NCI-H1092 treated with DMSO at 0.1 percent for 48 hours (cell line): ENCODE measurements at regions not wholly inside any gene's neighbourhood (a gene's known extent, or its start where the extent isn't known, plus 50 kb on each side); places are given as distances from the start of the nearest gene placed in this dataset.

Experiments
- DNase-seq: peaks from one replicate; lab custom pipeline; 2025; lab: John Stamatoyannopoulos, UW

DNA sequence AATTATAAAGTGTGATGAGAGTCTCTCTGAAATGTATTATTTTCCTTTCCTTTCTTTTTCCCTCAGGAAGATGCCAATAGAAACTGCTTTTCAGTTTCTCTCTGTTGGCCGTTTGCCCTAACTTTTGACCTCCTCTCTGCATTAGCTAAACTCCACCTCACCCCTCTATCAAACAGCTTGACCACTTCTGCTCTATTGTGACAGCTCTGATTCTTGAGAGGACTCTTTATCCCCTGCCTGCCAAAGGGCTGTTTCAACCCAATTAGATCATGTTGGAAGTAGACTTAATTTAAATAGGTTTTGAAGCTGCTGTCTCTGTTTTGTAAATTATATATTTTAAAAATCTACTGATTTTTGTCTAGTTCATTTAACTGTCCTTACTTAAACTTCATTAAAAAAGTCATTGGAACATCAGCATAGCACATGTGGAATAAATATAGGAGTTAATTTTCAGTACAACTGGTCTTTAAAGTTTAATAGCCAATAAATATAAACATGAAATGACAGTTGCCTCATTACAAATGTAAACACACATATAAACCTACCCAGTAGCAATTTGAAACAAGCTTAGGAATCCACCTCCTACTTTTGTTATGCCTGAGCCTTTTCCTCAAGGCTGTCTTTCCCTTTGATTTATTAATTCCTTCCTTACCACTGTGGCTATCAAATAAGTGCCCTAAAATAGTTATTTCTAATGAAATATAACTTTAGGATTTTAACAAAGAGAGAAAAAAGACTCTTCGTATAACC, 152.0 kb downstream of the CHRM3 start:
- DNase-seq, result no peak

DNA sequence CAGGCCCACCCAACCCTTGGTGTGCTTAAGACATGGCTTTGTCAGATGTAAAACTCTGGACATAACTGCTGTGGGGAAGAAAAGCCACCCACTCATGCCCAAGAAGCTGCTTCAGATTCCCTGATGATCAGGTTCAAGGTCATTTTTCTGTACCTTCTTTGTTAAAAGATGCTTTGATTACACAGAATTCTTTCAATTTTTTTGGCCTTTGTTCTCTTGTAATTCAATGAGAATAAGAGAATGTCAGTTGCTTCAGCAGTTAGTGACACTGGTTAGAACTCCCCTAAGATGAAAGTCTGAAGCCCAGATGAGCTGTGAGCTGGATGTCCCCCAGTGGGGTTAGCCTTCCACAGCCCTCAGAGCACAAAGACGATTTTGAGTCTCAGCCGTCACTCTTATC, 152.7 kb downstream of the CHRM3 start:
- DNase-seq, result no peak

DNA sequence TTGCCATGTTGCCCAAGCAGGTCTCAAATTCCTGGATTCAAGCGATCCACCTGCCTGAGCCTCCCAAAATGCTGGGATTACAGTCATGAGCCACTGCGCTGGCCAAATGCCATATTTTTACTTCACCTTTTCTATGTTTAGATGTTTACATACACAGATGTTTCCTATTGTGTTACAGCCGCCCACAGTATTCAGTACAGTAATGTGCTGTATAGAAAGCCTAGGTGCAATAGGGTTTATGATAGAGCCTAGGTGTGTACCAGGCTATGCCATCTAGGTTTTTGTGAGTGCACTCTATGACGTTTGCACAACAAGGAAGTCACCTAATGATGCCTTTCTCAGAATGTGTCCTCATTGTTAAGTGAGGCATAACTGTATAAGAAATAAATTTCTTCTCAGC, 153.4 kb downstream of the CHRM3 start:
- no peak for DNase-seq

DNA sequence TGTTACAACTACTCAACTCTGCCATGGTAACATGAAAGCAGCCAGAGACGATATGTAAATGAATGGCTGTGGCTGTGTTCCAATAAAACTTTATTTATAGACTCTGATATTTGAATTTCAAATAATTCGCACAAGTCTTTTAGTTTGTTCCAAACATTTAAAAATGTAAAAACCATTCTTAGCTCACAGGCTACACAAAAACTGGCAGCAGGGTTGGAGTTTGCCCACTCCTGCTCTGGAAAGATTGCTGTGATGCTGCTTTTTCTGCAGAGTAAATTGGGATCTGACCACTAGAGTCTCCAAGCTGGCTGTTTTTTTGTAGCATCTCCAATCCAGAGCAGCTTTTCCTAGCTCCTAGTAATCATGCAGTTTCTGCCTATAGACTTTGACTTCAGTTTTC, 157.5 kb downstream of the CHRM3 start:
- DNase-seq, result no peak

DNA sequence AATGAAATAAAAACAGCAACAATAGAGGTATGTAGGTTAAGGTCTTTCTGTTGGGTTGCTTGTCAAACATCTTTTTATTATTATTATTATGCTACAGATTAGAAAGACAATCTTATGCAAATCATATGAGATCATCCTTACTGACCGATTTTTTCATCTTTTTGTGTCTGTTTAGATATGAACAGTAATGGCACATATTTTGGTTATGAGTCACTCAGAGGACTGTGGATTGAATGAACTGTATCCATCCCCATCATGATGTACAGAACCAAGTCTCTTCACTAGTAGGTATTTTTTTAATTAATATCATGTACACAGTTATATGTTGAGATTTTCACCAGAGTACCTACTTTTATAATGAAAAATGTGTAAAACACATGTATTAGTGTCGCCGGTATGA, 159.1 kb downstream of the CHRM3 start:
- DNase-seq, result no peak

DNA sequence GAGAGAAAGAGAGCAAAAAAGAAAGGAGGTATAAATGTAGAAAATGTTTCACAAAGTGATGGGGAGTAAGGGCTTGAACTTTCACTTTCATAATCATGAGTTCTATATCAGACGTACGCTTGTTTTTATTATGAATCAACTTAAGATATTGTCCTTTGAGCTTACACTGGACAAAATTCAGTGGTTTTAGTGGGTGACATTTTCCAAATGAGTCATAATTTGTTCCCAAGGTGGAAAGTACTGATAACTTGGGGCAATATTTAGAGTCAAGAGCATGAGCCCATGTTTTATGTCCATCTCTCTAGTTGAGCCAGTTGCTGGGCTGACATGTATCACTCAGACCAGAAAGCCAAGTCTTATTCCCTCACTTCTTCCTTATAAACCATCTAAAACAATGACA, 161.6 kb downstream of the CHRM3 start:
- DNase-seq, result no peak

DNA sequence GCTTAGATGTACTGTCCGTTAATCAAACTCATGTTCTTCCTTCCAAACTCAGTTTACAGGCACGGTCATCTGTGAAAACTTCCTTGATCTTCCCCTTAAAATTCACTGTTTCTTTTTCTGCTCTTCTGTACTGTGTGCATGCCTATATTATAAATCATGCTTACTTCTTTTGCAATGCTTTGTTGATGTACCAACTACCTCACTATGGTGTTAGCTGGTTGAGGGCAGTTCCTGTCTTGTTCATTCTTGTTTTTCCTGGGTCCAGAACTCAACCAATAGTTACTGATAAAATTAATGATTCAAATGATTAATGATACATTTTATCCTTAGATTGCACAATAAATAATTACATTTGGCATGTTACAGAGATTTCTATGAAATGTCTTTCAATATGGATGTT, 163.8 kb downstream of the CHRM3 start:
- no peak for DNase-seq

DNA sequence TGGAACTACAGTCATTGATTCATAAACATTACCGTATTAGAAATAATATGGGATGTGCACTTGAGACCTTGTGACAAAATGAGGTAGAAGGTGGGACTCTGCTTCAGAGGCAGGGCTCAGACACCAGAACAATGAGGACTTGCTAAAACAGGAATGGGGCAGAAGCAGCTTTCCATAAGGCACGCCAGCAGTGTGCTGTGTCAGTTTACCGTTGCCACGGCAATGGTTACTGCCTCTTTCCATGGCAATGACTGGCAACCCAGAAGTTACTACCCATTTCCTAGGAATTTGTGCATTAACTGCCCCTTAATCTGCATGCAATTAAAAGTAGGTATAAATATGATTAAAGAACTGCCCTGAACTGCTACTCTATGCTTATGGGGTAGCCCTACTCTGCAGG, 169.0 kb downstream of the CHRM3 start:
- no peak for DNase-seq

DNA sequence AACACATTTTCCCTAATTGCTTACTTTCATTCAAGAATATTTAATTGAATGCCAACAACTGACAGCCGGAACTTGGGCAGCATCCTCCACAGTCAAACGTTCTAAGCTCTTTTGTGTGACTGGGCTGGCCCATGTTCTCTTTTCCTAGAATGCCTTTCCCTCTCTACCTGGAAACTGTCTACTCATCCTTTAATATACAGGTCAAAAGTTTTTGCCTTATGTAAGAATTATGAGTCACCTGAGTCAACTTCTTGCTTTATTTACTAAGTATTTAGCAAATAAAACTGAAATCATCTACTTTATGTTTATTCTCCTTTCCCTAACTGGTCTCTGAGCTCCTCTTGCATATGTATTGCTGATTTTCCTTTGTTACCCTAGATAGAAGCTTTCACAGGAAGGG, 172.2 kb downstream of the CHRM3 start:
- no peak for DNase-seq

DNA sequence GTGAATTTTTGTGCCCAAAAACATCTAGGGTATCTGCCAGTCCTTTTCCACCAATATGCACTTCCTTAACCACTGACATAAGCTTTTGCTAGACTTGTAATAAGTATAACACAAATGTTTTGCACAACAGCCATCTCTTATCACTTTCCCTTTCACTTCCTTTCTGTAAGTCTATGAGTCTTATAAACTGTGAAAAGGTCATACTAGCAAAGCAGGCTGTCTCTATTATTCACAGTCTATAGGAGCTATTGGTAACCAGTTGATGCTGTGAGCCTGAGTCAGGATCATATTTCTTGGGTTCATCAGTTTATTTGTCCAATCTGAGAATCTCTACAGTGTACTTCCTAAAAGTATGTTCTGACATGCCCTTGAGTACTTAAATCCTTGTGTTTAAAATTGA, 172.6 kb downstream of the CHRM3 start:
- DNase-seq, result no peak

DNA sequence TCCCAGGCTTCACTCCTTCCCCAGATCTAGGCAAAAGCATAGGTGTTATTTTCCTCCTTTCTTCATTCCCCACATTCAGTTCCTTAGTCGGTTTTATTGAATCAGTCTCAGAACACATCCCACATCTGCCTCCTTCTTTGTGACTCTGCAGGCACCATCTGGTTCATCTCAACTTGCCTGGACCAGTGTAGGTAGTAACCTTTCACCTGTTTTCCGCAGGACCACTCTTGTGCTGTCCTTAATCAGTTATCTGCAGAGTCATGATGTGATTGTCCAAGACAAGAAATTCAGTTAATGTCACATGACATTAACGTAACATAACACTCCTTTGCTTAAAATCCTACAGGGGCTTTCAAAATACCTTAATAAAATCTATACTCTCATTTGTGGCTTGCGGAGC, 174.6 kb downstream of the CHRM3 start:
- DNase-seq, result no peak

DNA sequence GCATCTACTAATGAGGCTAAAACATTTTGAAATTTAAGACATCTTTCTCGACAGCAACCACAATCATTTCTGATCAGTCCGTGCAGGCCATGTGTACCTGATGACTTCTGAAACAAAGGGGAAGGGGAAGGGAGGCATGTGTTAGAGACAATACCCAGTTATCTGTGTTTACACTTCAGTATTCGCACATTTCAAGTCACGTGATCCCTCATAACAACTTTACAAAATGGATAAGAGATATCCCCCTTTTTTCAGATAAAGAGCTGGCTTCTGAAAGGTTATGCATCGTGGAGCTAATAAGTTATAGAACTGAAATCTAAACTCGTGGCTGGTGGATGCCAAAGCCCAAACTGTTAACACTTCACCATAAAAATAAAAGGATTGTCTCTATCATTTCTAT, 175.7 kb downstream of the CHRM3 start:
- DNase-seq, result no peak

DNA sequence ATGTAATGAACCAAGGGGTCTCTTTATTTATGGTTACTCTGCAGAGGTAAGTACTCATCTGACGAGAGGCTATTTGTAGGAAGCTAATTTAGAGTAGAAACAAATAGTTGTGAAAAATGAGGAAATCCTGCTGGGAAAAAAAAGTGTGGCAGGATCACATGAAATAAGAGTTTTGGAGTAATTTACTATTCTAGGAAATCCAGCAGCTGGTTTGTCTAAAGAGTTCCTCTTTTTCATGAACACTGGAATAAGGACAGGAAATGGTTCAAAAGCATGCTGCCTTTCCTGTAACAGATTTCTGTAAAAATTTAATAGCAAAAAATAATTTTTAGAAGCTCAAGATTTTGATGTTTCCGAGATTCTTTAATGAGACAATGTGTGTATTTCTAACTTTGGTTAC, 177.3 kb downstream of the CHRM3 start:
- no peak for DNase-seq

DNA sequence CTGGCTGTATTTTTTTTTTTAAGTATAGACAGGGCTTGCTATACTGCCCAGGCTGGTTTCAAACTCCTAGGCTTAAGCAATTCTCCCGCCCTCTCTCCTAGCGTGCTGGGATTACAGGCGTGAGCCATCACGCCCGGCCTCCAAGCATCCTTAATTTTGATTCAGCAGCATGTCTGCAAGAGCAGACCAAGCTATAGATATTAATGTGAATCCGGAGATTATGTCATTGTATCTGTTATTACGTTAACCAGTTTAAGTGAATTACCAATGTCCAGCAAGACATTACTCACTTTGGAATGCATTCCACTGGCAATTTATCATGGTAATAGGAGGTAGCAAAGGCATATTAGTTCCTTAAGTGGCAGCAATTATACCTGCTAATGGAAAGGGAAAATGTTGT, 179.7 kb downstream of the CHRM3 start:
- DNase-seq, result no peak

DNA sequence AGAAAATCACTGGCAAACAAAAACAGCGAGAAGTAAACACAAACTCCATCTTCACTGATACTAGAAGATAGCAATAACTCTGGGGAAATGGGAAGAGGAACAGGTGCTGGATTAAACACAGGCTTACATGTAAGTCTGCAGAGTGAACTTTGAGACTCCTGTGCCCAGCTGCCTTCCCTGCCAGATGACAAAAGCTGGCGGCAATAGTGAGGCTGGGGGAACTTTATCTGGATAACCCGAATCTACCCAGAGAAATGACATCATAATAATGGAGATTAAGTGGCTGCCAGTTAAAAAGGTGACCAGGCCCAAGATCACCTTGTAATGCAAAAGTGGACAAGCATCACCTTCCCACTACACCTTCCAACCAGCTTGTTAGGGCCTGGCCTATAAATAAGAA, 184.5 kb downstream of the CHRM3 start:
- no peak for DNase-seq

DNA sequence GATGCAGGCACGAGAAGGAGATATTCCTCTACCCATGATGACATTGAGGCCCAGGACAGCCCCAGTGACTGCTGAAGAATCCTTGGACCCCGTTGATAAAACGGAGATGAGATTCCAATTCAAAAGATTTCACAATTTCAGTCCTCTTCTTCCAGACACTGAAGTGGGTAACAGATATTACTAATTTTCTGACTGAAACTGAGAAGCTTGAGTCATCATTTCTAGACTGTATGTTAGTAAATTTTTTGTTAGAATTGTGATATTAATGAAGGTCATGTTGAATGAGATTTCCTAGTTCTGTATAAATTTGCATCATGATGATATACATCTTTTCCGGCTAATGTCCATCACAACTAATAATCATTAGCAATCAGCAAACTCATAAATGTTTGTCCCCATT, 185.8 kb downstream of the CHRM3 start:
- DNase-seq, result no peak

DNA sequence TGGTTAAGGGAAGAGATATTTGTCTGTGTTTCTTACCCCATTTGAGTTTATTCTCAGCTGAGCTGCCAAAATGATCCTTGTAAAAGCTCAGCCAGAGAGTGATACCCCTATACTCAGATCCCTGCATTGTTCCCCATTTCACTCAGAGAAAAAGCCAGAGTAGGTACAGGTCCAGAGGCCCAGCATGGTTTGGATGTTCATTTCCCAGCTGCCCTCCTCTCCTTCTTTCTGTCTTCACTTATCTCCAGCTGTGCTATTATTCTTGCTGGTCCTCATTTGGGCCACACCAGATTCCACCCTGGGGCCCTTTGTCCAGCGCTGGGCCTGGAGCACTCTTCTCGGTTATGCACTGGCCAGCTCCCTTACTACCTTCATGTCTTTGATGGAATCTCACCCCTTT, 187.7 kb downstream of the CHRM3 start:
- no peak for DNase-seq

DNA sequence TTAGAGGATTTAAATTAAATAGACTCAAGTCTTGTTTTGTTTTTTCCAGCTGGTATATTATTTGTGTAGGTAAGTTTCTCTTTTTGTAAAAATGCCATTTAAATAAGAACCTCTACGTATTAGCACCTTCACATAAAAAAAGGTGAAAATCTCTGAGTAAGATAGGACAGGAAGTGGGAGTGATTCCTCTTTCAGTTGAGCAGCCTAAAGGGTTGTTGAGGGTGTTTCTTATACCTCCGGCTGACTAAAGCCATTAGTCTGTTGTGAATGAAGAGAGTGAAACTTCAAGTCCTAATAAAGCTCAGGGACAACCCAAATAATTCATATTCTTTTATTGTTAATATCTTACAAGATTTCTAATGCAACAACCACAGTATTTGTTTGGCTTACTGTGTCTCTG, 188.7 kb downstream of the CHRM3 start:
- no peak for DNase-seq

DNA sequence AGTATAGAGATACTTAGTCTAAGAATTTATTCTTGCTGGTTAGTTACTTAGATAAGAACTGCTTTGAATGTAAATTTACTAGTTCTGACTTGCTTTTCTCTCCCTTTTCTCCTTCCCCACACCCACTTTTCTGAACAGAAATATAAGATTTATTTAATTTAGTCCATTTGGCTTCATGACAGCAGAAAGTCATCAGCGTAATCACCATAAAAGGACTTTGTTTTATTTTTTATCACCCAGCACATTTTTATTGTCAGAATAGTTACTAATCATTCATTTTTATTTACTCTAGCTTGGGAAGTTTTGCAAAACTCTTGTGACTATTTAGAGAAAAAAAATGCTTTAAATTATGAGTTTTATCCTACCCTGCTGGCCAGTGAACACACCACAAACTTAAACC, 197.2 kb downstream of the CHRM3 start:
- no peak for DNase-seq

DNA sequence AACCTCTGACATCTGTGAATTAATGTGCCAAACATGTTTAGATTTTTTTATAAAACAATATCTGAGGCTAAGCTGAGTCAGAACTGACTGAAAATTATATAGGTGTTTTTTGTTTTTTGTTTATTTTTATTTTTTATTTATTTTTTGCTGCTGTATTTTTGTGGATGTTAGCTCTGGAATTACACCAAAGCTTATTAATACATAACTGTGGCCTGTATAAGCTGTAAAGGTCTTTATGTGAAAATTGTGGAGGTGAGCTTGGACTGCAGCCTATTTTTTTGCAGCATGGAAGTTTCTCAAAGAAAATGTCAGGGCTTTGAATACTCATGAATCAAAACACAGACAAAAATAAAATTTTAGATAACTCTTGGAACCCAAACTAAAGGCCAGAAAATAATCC, 199.8 kb downstream of the CHRM3 start:
- no peak for DNase-seq

DNA sequence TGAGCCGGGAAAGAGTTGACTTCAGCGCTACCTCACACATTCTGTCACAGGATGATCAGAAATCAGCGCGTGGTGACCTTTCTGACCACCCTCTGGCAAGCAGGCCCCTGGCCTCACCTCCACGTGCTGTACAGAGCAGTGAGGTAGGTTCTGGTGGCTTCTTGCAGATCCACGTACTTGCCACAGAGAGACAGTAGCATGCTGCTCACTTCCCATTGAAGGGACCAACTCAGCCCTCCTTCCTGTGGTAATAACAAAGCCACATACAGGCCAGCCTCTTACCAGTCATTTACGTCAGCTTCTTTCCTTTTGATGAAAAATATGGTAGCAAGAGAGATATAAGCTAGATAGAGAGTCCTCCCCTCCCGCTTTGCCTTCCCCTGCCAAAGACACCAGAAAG, 200.7 kb downstream of the CHRM3 start:
- DNase-seq, result no peak

DNA sequence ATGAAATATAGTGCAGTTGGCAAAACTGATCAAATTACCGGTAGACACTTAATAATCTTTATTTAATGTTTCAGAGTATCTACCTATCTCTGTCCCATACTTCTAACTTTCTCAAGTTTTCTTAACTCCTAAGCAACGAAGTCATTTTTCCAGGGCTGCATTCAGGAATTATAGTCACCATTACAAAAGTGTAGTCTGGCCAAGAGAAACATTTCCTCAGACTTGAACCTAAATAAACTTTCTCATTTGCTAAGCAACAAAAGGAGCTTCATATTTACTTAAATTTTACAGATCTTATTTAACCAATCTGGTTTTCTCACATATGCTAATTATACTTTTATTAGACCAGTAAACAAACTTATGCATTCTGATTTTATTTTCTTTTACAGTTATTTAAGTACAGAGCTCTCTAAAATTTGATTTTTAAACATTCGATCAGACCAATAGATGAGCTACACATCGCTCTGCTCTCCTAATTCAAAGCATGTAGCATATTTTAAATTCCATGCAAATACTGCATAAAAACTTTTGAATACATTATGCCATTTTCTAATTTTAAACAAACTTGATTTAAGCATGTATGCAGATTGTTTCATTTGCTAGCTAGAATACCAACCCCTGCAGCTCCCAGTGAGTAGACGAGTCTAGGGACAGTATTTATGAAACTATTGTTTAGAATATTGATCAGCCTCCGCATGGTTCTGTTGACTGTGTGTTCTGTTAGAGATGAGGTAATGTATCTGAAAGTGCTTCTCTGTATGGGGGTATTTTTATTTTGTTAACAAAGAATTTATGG, 201.4 kb downstream of the CHRM3 start:
- DNase-seq, result no peak

DNA sequence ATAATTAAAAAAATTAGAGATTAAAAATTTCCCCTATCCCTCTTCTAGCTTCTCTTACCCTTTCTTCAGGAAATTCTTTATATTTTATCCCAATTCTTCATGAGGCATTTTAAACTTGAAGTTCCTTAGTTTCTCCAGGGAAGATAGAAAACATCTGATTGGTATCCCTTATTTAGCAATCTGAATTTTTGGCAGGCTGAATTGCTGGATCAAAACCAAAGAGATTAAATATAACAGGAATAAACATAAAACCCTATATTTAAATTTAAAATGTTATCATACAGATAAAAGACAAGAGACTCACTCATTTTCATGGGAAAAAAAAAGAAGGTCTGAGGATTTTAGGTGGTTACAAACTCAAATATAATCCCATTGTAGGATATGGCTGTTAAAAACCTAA, 204.2 kb downstream of the CHRM3 start:
- no peak for DNase-seq

DNA sequence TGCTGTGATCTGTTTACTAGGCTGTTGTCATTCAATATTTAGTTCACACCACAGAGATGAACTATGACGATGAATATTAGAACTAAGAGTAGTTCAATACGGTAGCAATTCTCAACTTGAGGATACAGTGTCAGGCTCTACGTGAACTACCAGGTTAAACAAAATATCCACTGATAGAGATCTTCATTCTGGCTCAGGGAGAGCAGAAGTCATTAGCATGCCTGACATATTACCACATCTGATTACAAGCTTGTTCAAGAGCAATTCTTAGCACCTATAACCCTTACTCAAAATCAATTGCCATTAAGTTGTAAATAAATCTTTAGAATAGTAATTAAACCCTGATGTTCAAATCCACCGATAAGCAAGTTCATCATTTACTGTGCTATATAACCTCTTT, 207.2 kb downstream of the CHRM3 start:
- DNase-seq, result no peak
